GM12874 (cell line): ENCODE measurements at regions not wholly inside any gene's neighbourhood (a gene's known extent, or its start where the extent isn't known, plus 50 kb on each side); places are given as distances from the start of the nearest gene placed in this dataset.

Experiments
- TF ChIP-seq, protein P1 (sequence below): IDR thresholded peaks from 2 replicates; pipeline ENCODE4 v1.5.1; 2011; ENCODE audit warnings: low read depth, mild to moderate bottlenecking, control low read depth, low read length, moderate library complexity; ENCODE audit not compliant: insufficient read depth

DNA sequence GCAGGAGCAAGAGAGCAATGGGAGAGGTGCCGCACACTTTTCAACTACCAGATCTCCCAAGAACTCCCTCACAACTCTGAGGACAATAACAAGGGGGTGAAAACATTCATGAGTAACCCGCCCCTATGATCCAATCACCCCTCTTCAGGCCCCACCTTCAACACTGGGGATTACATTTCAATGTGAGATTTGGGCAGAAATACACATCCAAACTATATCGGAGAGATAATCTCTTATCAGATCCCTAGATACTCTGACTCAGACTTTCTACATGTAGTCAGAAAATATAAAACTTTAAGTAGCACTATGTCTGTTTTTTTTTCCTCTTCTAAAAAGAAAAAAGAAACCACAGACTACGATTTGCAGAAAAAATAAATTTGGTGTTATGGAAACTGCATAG lies 1595.9 kb upstream of the NUDT12 start:
- TF ChIP-seq, protein P1, sequence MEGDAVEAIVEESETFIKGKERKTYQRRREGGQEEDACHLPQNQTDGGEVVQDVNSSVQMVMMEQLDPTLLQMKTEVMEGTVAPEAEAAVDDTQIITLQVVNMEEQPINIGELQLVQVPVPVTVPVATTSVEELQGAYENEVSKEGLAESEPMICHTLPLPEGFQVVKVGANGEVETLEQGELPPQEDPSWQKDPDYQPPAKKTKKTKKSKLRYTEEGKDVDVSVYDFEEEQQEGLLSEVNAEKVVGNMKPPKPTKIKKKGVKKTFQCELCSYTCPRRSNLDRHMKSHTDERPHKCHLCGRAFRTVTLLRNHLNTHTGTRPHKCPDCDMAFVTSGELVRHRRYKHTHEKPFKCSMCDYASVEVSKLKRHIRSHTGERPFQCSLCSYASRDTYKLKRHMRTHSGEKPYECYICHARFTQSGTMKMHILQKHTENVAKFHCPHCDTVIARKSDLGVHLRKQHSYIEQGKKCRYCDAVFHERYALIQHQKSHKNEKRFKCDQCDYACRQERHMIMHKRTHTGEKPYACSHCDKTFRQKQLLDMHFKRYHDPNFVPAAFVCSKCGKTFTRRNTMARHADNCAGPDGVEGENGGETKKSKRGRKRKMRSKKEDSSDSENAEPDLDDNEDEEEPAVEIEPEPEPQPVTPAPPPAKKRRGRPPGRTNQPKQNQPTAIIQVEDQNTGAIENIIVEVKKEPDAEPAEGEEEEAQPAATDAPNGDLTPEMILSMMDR = no peak

DNA sequence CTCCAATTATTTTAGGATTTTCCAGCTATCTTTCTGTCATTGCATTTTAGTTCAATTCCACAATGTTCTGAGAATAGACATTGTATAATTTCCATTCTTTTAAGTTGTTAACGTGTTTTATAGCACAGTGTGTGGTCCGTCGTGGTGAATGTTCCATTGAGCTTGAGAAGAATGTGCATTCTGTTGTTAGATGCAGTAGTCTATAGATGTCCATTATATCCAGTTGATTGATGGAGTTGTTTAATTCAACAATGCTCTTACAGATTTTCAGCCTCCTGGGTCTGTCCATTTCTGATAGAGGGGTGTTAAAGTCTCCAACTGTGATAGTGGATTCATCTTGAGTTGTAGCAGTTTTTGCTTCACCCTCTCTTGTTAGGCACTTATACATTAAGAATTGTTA lies 1587.7 kb upstream of the NUDT12 start:
- TF ChIP-seq, protein P1 = no peak

DNA sequence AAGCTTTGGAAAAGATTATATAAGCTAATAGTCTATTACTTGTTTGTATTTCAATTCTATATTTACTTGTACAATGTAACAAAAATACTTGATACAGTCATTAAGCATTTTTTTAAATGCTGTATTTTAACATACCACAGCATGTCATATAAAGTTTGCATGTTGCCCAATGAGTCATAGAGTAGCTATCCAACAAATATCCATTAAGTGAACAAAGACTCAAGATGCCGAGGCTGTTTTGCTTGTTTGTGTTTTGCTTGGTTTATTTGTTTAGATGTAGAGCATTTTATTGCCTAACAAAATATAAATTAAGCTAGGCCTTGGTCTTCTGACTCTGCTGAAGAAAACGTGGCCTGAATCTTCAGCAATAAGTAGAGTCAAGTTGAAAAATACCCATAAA lies 1584.3 kb upstream of the NUDT12 start:
- TF ChIP-seq, protein P1 = no peak

DNA sequence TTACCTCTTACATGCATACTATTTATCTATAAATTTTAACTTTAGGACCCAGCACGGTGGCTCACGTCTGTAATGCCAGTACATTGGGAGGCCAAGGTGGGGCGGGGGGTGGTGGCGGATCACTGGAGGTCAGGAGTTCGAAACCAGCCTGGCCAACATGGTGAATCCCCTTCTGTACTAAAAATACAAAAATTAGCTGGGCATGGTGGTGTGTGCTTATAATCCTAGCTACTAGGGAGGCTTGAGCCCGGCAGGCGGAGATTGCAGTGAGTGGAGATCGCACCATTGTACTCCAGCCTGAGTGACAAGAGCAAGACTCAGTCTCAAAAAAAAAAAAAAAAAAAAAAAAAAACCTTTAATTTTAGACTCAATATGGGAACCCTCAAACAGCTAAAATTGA lies 1582.6 kb upstream of the NUDT12 start:
- TF ChIP-seq, protein P1 = no peak

DNA sequence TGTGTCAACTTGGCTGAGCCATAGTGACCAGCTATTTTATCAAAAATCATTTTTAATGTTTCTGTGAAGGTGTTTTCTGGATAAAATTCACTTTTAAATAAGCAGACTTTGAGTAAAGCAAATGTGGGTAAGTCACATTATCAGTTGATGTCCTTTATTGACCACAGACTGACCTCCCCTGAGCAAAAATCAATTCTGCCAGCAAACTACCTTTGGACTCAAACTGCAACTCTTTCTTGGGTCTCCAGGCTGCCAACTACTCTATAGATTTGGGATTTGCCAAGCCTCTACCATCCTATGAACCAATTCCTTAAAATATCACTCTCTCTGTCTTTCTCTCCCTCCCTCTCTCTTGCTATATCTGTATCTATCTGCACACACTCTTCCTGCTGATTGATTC lies 1571.7 kb upstream of the NUDT12 start:
- TF ChIP-seq, protein P1 = no peak

DNA sequence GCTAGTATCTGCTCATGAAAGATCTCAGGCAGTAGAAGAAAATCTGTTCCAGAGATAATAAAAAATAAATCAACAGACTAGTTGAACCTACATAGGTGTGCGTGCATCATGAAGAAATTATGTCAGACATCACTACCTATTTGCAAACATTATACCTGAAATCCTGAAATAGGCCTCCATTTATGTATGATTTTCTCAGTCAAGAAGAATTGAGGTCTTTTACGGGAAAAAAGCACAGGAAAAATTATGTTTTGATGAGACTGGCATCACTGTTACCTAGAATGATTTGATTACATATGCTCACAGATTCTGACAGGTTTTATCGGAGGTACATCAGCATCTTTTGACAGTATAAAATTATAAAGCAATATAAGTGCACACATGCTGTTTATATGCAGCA lies 1570.5 kb upstream of the NUDT12 start:
- TF ChIP-seq, protein P1 = no peak

DNA sequence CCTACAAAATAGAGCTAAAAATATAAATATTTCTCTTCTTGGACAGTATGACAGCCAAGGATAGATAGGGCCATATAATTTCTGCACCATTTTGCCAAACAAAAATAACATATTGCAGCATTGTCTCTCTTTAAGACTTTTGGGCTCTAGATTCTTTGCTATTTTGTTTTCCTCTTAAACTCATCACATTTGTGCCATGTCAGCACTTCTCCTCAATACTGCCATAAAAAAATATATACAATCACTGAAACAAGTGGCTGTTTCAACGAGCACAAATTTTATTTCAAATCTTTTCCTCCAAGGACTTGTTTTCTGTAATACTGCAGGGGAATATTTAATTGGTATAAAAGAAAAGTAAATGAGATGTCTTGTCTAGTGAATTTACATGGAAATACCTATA lies 1570.0 kb upstream of the NUDT12 start:
- TF ChIP-seq, protein P1 = no peak

DNA sequence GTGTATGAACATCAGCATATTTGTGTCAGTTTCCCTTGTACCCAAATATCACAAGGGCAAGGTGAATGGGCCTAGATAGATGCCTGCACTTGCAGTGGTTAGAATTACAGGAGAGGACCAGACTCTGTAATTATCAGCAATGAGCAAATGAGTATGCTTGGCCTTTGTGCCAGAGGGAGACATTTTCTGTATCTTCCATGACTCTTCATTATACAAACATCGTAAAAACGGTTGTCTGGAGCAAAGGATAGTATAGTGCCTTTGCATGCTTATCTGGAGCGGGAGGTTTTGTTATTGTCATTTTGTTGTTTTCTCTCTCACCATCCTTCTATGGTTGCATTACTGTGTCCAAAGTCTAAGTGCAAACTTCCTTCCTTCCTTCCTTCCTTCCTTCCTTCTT lies 1568.5 kb upstream of the NUDT12 start:
- TF ChIP-seq, protein P1 = no peak
